B cell (primary cell): ENCODE measurements at regions not wholly inside any gene's neighbourhood (a gene's known extent, or its start where the extent isn't known, plus 50 kb on each side); places are given as distances from the start of the nearest gene placed in this dataset.

Source experiments
- ATAC-seq: fragments of 200-7000 bp; cut with Tn5 transposase; one replicate; pipeline ENCODE4 v1.10.0; 2021; ENCODE audit warnings: low read depth, mild to moderate bottlenecking, moderate number of reproducible peaks, moderate library complexity
- CTCF ChIA-PET: fragments of 350-600 bp; sonication (Branson Sonifier 250); formaldehyde crosslinking; loops from one replicate; lab custom pipeline; 2021; ENCODE audit warnings: antibody characterized with exemption, inconsistent platforms; lab: Charles Lee
- POLR2A ChIA-PET: fragments of 350-600 bp; sonication (Branson Sonifier 250); formaldehyde crosslinking; loops from one replicate; lab custom pipeline; 2021; ENCODE audit warnings: antibody characterized with exemption; lab: Charles Lee
- DNase-seq: peaks from one replicate; pipeline ENCODE4 v3.0.0; 2013
- H2AFZ ChIP-seq: 2 replicates; pipeline ENCODE4 v1.6.1; 2012; ENCODE audit warnings: mild to moderate bottlenecking, low read depth, low read length; ENCODE audit not compliant: insufficient read depth, poor library complexity, severe bottlenecking
- H3K27ac ChIP-seq, 2 donors: 1 replicate in 1 of 2; 2 replicates in 1 of 2; pipeline ENCODE4 v1.5.1; 2012 to 2013; ENCODE audit warnings: low read length in 2 of 2, mild to moderate bottlenecking in 2 of 2, moderate library complexity in 1 of 2
- H3K27me3 ChIP-seq, 4 experiments: fragments of 200-600 bp in 1 of 4; sonication (generic) in 1 of 4; replicated peaks in 1 of 4; 1 replicate in 2 of 4; 2 replicates in 2 of 4; pipeline versions ENCODE4 v1.6.1 to v1.7.0; 2013 to 2016; ENCODE audit warnings: low read length in 3 of 4, mild to moderate bottlenecking in 2 of 4, mixed read lengths in 1 of 4, moderate library complexity in 1 of 4; ENCODE audit not compliant: insufficient read depth in 4 of 4, control insufficient read depth in 3 of 4; ENCODE audit errors: control extremely low read depth in 1 of 4
- H3K36me3 ChIP-seq, 2 experiments: replicated peaks in 1 of 2; 1 replicate in 1 of 2; 2 replicates in 1 of 2; pipeline versions ENCODE4 v1.6.1 to v1.7.1; 2013; ENCODE audit warnings: low read length in 1 of 2; ENCODE audit not compliant: insufficient read depth in 2 of 2, control insufficient read depth in 1 of 2; ENCODE audit errors: control extremely low read depth in 1 of 2, extremely low read depth in 1 of 2
- H3K4me1 ChIP-seq, 2 donors: fragments of 200-600 bp in 1 of 2; sonication (generic) in 1 of 2; 1 replicate in 1 of 2; 2 replicates in 1 of 2; pipeline versions ENCODE4 v1.5.1 to v1.6.1; 2013 to 2017; ENCODE audit warnings: low read length in 2 of 2; ENCODE audit not compliant: control insufficient read depth in 2 of 2, insufficient read depth in 2 of 2
- H3K4me2 ChIP-seq: replicated peaks from 2 replicates; pipeline ENCODE3; 2012; ENCODE audit warnings: mild to moderate bottlenecking, low read depth, low read length; ENCODE audit not compliant: poor library complexity, severe bottlenecking
- H3K4me3 ChIP-seq, 5 experiments: fragments of 200-600 bp in 1 of 5; sonication (generic) in 1 of 5; 1 replicate in 3 of 5; 2 replicates in 2 of 5; pipeline versions ENCODE4 v1.5.1 to v1.7.0; 2011 to 2016; ENCODE audit warnings: low read length in 4 of 5, mild to moderate bottlenecking in 4 of 5, low read depth in 2 of 5, control low read depth in 1 of 5, moderate library complexity in 1 of 5; ENCODE audit not compliant: insufficient read depth in 1 of 5; ENCODE audit errors: control extremely low read depth in 1 of 5, extremely low read depth in 1 of 5
- H3K79me2 ChIP-seq: fragments of 200-600 bp; sonication (generic); one replicate; pipeline ENCODE4 v1.6.0; 2016; ENCODE audit warnings: low read length; ENCODE audit not compliant: control insufficient read depth, insufficient read depth
- H3K9ac ChIP-seq: fragments of 200-600 bp; sonication (generic); 2 replicates; pipeline ENCODE4 v1.6.1; 2017; ENCODE audit warnings: mild to moderate bottlenecking, low read length, moderate library complexity
- H3K9me3 ChIP-seq, 3 donors: one replicate each; pipeline versions ENCODE4 v1.6.1 to v1.7.1; 2013; ENCODE audit warnings: low read length in 2 of 3; ENCODE audit not compliant: control insufficient read depth in 2 of 3, insufficient read depth in 1 of 3; ENCODE audit errors: control extremely low read depth in 1 of 3
- H4K20me1 ChIP-seq: 2 replicates; pipeline ENCODE4 v1.6.0; 2012; ENCODE audit warnings: mild to moderate bottlenecking, low read length; ENCODE audit not compliant: insufficient read depth, control insufficient read depth, poor library complexity, severe bottlenecking
- H3K27ac Mint-ChIP-seq: one replicate; pipeline ENCODE4 v1.8.0; 2021; ENCODE audit warnings: mixed read lengths
- H3K27me3 Mint-ChIP-seq: one replicate; pipeline ENCODE4 v1.8.0; 2021; ENCODE audit warnings: mixed read lengths
- H3K4me1 Mint-ChIP-seq: one replicate; pipeline ENCODE4 v1.8.0; 2021; ENCODE audit warnings: mixed read lengths
- H3K4me3 Mint-ChIP-seq: one replicate; pipeline ENCODE4 v1.8.0; 2021; ENCODE audit warnings: mixed read lengths
- H3K9me3 Mint-ChIP-seq: one replicate; pipeline ENCODE4 v1.8.0; 2022; ENCODE audit warnings: mixed read lengths; ENCODE audit not compliant: insufficient read depth
- EZH2 ChIP-seq: IDR thresholded peaks from 2 replicates; pipeline ENCODE4 v1.6.1; 2012; ENCODE audit warnings: borderline replicate concordance, low read depth, mild to moderate bottlenecking, moderate library complexity, low read length; ENCODE audit not compliant: insufficient read depth, poor library complexity, severe bottlenecking
- WGBS: methylation state at CpG from one replicate; pipeline ENCODE4 v1.1.5; 2013; ENCODE audit warnings: missing lambda C conversion rate; ENCODE audit not compliant: insufficient coverage; 5-methylcytosine and 5-hydroxymethylcytosine counted together
- intact Hi-C: fragments of 100-400 bp; cut with micrococcal nuclease; formaldehyde crosslinking; loops from one replicate; pipeline ENCODE4 v1.10.0; 2022
- TF ChIP-seq, protein P1 (sequence below): fragments of 200-600 bp; IDR thresholded peaks from one replicate; pipeline ENCODE4 v1.8.0; 2022; ENCODE audit warnings: antibody characterized with exemption, mild to moderate bottlenecking

DNA sequence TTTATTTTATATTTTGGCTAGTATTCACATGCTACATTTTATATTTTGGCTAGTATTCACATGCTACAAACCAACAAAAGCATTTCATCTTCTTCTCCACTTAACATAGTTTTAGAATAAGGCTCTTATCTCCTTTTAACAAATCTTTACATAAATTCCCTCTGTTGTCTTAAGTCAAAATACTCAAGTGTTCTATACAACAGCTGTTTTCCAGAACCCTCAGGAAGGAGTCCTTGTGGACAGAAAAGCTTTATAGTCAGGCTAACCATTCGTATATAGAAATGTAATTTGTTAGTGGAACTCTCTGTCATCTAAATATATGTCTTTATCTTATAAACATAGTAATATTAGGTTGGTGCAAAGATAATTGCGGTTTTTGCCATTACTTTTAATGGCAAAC, 191.0 kb upstream of the FLRT2 start:
- no peaks in the 10 kb centered on the region for H3K27me3 ChIP-seq
- no peak overlapping the region for H3K9ac ChIP-seq
- H3K27ac ChIP-seq, result no peak overlapping the region
- no peaks in the 10 kb centered on the region for H4K20me1 ChIP-seq
- ChIA-PET POLR2A (no interaction called here), CTCF (no interaction called here)
- H3K36me3 ChIP-seq, result no peaks in the 10 kb centered on the region
- H3K4me2 ChIP-seq, result no peak overlapping the region
- no peaks in the 10 kb centered on the region for H3K4me1 ChIP-seq
- H3K27ac Mint-ChIP-seq, result no peak overlapping the region
- no peak overlapping the region for H3K4me3 ChIP-seq
- ATAC-seq (no peak), DNase-seq (no peak)
- TF ChIP-seq, protein P1, sequence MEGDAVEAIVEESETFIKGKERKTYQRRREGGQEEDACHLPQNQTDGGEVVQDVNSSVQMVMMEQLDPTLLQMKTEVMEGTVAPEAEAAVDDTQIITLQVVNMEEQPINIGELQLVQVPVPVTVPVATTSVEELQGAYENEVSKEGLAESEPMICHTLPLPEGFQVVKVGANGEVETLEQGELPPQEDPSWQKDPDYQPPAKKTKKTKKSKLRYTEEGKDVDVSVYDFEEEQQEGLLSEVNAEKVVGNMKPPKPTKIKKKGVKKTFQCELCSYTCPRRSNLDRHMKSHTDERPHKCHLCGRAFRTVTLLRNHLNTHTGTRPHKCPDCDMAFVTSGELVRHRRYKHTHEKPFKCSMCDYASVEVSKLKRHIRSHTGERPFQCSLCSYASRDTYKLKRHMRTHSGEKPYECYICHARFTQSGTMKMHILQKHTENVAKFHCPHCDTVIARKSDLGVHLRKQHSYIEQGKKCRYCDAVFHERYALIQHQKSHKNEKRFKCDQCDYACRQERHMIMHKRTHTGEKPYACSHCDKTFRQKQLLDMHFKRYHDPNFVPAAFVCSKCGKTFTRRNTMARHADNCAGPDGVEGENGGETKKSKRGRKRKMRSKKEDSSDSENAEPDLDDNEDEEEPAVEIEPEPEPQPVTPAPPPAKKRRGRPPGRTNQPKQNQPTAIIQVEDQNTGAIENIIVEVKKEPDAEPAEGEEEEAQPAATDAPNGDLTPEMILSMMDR, result no peak
- TF ChIP-seq EZH2, result no peak
- WGBS, result no CpG with 5 or more reads among the region's 2 CpGs
- H3K79me2 ChIP-seq, result no peaks in the 10 kb centered on the region
- no peaks in the 10 kb centered on the region for H3K9me3 ChIP-seq
- no peaks in the 10 kb centered on the region for H3K4me1 Mint-ChIP-seq
- H3K4me3 Mint-ChIP-seq, result no peak overlapping the region
- peaks cover 2% of the 10 kb centered on the region for H3K9me3 Mint-ChIP-seq
- H2AFZ ChIP-seq, result no peak overlapping the region
- intact Hi-C loops, result no loop called here
- H3K27me3 Mint-ChIP-seq, result no peaks in the 10 kb centered on the region

DNA sequence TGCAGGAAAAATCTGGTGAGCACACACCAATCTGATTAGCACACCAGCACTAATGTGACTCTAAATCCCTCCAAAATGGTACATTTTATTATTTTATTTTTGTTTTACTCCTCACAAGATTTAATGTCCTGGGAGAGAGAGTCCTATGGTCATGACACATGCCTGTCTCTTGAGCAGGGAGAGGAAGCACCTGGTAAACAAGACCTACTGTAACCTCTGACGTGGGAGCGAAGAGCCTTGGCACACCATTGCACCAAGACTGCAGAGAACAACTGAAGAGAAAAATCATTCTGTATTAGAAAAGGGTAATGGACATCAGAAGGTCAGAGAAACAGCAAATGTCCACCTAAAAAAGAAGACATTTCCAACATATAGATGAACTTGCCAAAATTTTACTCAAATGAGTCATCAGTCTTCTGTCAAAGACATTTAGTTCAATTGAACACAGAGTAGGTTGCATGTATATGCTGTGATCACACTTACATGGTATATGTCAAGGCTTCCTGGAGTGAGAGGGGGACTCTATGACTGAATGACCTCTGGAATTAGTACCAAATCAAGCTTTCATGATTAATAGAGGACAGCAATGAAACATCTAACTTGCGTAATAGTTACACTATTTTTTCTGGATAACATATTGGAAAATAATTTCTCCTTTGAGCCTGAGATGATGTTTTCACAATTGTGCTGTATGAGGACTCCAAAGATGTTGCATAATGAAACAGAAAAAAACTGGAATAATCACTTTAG, 186.9 kb upstream of the FLRT2 start:
- peaks cover 2% of the 10 kb centered on the region for H3K9me3 Mint-ChIP-seq
- H3K4me1 Mint-ChIP-seq, result no peaks in the 10 kb centered on the region
- Histone ChIP-seq H3K9ac (no peak overlapping the region), H3K36me3 (no peaks in the 10 kb centered on the region), H3K4me1 (no peaks in the 10 kb centered on the region), H4K20me1 (no peaks in the 10 kb centered on the region), H3K9me3 (no peaks in the 10 kb centered on the region), H3K4me2 (no peak overlapping the region), H3K27ac (no peak overlapping the region), H2AFZ (no peak overlapping the region), H3K4me3 (no peak overlapping the region), H3K27me3 (no peaks in the 10 kb centered on the region), H3K79me2 (no peaks in the 10 kb centered on the region)
- intact Hi-C loops, result no loop called here
- no peak for ATAC-seq
- no peak overlapping the region for H3K4me3 Mint-ChIP-seq
- no peak for TF ChIP-seq EZH2
- TF ChIP-seq, protein P1, result no peak
- no peak for DNase-seq
- H3K27me3 Mint-ChIP-seq, result no peaks in the 10 kb centered on the region
- POLR2A ChIA-PET, result no interaction called here
- H3K27ac Mint-ChIP-seq, result no peak overlapping the region
- WGBS, result 58% methylated on average over 2 of the region's 3 CpGs
- CTCF ChIA-PET, result no interaction called here
